CD4-positive, alpha-beta T cell treated with Interleukin-4 for 1 hour (primary cell): ENCODE measurements at regions not wholly inside any gene's neighbourhood (a gene's known extent, or its start where the extent isn't known, plus 50 kb on each side); places are given as distances from the start of the nearest gene placed in this dataset.

Experiments
- DNase-seq, 2 donors: peaks; one replicate each; pipeline ENCODE4 v3.0.0-alpha.2; 2020 to 2022

- DNase-seq = no peak
Measured at GRCh38 chr14:104503691-104504090, 75.9 kb upstream of the C14orf180 start.

DNA sequence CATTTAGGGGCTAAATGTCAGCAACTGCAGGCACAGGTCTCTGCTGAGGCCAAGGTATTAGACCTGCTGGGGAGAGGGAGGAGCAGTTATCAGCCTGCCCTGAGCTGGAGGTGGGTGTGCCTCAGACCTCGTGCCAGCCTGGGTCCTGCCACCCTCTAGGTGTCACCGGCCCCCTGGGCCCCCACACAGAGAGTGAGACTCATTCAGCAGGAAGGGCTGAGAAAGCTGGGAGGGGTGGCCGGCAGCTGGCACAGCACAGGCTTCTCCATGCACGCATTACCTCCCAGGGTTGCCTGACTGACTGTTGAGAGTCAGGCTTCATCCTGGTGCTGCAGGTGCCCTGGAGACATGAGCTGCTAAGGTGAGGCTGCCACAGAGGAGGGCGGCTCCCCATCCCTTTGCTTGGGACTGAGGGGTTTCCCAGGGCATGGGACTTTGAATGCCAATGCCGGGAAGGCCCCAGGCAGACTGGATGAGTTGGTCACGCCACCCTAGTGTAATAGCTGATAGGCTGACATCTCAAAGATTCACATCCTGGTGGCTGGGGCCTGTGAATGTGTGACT lies 75.3 kb upstream of the C14orf180 start:
- DNase-seq = no peak

DNA sequence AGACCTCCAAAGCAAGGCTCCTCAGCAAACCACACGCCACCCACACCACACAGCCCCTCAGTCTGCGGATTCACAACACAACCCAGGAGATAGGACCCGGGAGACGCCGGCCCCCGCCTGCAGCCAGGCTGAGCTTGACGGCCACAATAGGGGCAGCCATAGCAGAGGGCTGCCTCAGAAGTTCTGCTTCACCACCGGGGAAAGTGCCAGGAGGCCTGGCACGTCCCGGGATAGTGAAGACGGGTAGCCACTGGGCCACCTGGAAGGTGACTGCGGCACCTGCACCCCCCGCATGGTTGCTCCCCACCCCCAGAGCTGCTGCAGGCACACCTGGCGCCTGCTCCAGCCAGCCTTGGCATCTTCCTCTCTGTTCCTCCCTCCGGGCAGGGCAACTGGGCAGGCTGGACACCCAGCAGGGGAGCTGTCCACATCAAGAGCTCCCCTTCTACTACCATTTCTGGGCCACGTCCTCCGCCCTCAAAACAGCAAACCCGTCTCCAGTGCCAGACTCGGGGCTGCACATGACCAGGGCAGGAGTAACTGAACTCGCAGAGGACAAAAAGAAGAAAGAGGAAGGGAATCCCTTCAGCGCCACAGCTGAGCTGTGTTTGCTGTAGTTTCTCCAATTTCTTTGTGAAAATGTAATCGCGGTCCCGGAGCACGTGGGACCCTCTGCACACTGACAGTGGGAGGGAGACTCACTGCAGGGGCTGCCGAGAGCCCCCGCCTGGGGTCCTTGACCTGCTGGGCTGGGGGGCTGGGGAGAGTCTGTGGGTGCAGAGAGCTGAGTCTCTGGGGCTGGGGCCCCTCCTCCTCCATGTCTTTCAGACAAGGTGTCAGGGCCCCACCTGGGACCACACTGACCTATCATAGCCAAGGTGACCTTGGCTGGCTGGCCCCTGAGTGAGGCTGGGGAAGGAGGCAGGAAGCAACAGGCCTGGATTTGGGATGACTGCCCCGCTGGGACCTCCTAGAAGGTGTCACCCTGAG lies 74.2 kb upstream of the C14orf180 start:
- DNase-seq = no peak

GRCh38 chr14:104506461-104507253 lies 72.9 kb upstream of the C14orf180 start:
- no peak for DNase-seq

- DNase-seq = no peak
Measured at GRCh38 chr14:104507443-104507842, 72.1 kb upstream of the C14orf180 start.

GRCh38 chr14:104509673-104510072 lies 69.9 kb upstream of the C14orf180 start:
- DNase-seq = no peak

- no peak for DNase-seq
Measured at GRCh38 chr14:104510216-104510615, 69.3 kb upstream of the C14orf180 start.

DNA sequence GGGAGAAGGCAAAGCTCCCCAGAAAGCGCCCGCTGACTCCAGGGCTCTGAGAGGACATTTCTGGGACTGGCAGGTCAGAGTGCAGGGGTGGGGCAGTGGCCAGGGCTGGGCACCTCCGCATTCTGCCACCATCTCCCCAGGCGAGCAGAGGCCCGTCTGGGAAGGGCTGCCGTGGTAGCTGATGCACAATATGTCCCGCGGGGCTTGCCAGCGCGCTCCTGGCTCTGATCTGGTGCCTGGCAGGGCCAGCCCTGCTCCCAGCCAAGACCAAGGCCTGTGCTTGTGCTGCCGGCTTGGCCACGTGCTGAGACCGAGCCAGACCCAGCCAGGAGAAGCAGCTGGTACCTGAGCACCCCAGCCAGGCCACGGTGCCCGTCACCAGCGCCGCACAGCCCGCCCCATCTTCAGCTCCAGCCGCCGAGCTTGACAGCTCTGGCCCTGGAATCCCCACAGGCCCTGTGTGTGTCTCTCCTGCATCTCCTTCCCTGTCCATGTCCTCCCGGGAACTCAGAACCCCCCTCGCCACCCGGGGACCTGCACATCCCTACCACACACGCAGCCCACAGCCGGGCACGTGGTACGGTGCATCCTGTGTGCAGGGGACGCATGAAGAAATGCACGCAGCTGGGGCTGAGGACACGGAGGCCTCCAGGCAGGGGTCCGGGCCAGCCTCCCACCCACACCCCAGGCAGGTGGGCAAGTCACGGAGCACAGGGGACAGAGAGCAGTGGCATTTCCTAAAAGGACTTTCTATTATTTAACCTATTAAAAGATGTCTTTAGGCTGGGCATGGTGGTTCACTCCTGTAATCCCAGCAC lies 68.6 kb upstream of the C14orf180 start:
- DNase-seq = no peak

GRCh38 chr14:104512061-104512460 lies 67.5 kb upstream of the C14orf180 start:
- no peak for DNase-seq

GRCh38 chr14:104512771-104513640 lies 66.6 kb upstream of the C14orf180 start:
- no peak for DNase-seq

GRCh38 chr14:104513641-104514046 lies 65.9 kb upstream of the C14orf180 start:
- DNase-seq = no peak

GRCh38 chr14:104514156-104514848 lies 65.3 kb upstream of the C14orf180 start:
- DNase-seq = no peak

DNA sequence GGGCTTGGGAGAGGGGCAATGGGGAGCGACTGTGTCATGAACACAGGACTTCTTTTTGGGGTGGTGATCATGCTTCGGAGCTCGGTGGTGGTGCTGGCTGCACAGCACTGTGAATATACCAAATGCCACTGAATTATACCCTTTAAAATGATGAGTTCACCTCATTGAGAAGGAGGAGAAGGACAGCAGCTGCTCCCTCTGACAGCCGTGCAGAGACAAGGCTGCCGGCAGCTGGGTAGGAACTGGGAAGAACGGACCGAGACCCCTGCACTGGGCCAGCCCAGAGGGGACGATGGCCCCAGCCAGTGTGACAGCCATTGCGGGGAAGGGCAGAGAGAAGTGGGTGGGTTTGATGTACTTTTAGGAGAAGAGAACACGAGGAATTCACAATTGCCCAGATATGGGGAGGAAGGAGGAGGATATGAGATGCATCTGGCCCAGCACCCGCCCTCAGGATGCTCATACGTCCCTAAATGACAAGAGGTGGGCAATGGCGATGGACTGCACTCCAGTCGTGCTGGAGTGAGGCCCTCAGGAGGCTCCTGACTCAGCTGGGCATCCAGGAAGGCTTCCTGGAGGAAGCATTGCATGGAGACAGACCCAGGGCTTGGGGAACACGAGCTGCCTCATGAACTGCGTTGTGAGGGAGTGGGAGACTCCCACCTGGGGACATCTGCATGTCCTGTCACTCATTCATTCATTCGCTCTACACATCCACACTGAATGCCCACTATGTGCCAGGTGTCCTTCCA lies 64.3 kb upstream of the C14orf180 start:
- DNase-seq = no peak

DNA sequence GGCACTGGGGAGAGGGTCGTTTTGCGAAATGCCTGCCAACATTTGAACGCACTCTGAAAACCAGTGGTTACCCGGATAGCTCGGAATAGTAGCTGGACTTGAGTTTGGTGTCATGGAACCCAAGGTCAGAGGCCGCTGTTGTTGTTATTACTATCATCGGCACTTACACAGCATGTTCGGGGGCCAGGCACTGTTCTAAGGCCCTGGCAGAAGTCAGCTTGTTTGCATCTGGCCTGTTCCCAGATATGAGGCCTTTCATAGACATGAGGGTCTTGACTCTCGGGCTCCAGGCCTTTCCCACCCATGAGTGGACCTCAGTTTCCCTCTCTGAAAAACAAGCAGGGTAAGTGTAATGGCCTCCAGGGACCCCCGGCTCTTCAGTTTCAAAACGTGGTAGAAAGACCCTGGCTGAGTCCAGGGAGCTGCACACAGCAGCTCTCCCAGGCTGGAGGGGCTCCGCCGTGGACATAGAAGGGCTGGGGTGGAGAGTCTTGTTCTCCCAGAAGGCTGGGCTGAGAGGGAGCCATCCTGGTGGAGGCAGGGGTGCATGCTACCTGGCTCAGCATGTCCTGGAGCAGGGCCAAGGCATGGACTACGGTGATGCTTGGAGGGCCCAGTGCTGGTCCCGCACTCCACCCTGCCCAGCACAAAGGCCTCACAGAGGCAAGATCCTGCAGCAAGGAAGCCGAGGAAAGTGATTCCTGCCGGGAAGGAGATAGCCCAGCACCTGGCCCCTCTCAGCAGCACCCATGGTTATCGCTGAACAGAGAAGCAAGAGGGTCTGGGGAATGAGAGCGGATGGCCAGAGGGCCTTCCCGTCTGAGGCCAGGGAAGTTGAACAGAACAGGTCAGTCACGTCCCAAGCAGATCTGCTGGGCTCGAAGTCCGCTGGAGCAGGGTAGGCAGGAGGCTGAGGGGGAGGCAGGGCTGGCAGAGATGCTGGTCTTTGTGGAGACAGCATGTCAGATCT lies 63.5 kb upstream of the C14orf180 start:
- DNase-seq = no peak

DNA sequence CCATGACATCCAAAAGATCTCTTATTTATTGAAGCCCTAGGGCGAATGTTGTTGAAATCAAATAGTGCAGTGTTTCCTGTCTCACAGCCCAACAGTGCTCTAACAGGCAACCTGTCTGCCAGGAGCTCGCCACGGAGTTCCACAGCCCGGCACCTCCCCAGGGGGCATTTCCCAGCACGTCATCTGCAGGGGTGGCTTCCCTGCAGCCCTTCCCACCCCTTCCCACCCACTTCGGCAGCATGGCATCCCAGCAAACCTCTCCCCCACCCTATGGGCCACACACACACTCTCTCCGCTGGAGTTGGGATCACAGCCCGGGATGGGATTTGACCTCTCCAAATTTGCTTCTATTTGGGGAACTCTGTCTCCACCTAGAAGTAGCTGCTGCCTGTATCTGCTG lies 62.7 kb upstream of the C14orf180 start:
- no peak for DNase-seq

GRCh38 chr14:104517426-104517825 lies 62.1 kb upstream of the C14orf180 start:
- DNase-seq = no peak

DNA sequence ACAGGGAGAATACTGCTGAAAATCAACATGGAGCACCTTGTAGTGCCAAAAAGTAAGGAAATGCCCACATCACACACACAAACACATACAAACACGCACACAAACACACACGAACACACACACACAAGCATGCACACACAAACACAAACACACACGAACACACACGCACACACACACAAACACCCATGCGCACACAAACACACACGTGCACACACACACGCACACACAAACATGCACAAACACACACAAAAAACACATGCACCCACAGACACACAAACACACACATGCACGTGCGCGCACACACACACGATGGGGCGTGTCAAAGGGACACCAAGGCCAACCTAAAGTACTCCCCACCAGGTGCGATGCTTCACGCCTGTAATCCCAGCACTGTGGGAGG lies 61.7 kb upstream of the C14orf180 start:
- no peak for DNase-seq

DNA sequence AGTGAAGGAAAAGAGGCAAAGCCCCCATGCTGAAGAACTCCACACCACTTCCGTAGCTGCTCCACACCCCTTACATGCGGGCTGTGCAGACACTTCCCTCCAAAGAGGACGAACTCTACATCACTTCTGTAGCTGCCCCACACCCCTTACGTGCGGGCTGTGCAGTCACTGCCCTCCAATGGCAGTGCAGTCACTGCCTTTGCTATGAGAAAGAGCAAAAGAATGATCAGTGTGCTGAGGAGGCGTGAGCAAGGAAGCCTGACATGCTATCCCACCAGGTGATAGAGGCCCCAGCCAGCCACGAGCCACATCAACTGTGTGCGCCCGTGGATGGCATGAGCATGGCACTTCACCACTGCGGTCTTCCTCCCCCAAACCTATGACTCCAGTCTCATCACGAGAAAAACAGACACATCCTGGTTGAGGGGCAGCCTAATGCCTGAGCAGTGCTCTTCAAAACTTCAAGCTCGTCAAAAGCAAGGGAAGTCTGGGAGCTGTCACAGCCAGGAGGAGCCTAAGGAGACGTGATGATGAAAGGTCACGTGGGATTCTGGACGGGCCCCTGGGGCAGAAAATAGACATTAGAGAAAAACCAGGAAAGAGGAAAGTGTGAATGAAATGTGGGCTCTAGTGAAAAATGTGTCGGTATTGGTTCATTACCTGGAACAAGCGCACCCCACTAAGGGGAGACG lies 60.8 kb upstream of the C14orf180 start:
- no peak for DNase-seq
